Motor neuron (in vitro differentiated cells): ENCODE measurements at regions not wholly inside any gene's neighbourhood (a gene's known extent, or its start where the extent isn't known, plus 50 kb on each side); places are given as distances from the start of the nearest gene placed in this dataset.
A peak's percentile ranks its signal among the peaks of the same experiment; 100 is the strongest.
"Not testable (repeated sequence)": the region's sequence is repeated elsewhere in the genome, so short reads cannot be mapped to it uniquely, and the experiment has no call there.

Experiments
- ATAC-seq, 8 experiments: fragments of 200-7000 bp; cut with Tn5 transposase; replicated peaks in 6 of 8; 2 replicates each; pipeline ENCODE4 v1.8.0; 2021; ENCODE audit warnings: mild to moderate bottlenecking in 8 of 8, moderate library complexity in 8 of 8
- H3K27ac ChIP-seq, 2 donors: fragments of 250-450 bp; sonication (Bioruptor Pico); 2 replicates each; pipeline ENCODE4 v1.9.0; 2021; ENCODE audit warnings: antibody characterized with exemption in 2 of 2, mild to moderate bottlenecking in 2 of 2, moderate library complexity in 1 of 2
- H3K4me1 ChIP-seq, 2 donors: fragments of 250-450 bp; sonication (Bioruptor Pico); replicated peaks in 1 of 2; 2 replicates each; pipeline ENCODE4 v1.6.1; 2021; ENCODE audit warnings: antibody characterized with exemption in 2 of 2, mild to moderate bottlenecking in 2 of 2, moderate library complexity in 1 of 2
- H3K4me3 ChIP-seq, 5 donors: fragments of 250-450 bp; sonication (Bioruptor Pico); 2 replicates each; pipeline ENCODE4 v1.9.0; 2021; ENCODE audit warnings: antibody characterized with exemption in 5 of 5, mild to moderate bottlenecking in 5 of 5, moderate library complexity in 4 of 5
- WGBS, 10 experiments: fragments of 450-650 bp; shearing (Covaris generic); methylation state at CpG; one replicate each; pipeline ENCODE4 v1.0.0; 2022; 5-methylcytosine and 5-hydroxymethylcytosine counted together
- in situ Hi-C, 9 experiments: fragments of 400-800 bp; cut with MboI; loops; one replicate each; pipeline ENCODE4 v1.15.0; 2021; ENCODE audit warnings: low sequenced_read_pairs in 9 of 9, low pct_unique_long_range_greater_than_20kb in 2 of 9; ENCODE audit not compliant: unreplicated experiment in 9 of 9

DNA sequence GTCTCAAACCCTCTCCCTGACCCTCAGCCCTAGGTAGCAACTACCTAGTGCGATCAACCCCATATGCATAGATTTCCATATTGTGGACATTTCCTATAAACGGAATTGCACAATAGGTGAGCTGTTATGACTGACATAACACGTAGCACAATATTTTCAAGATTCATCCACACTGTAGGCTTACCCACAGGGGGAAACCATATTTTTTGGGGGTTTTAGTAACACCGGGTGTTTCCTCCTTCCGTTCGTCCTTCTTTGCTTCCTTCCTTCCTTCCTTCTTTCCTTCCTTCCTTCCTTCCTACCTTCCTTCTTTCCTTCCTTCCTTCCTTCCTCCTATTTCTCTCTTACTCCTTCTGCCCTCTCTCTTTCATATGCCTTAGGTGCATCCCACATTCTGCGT, 524.2 kb downstream of the CWH43 start:
- ATAC-seq, H3K4me3 ChIP-seq, in situ Hi-C loops, H3K27ac ChIP-seq, H3K4me1 ChIP-seq: not testable (repeated sequence)
- WGBS, 10 experiments = 75% methylated on average over 5 of the region's 7 CpGs; no CpG with 5 or more reads in 9 of the 10 experiments

GRCh38 chr4:49511353-49511752, 525.3 kb downstream of the CWH43 start:
- in situ Hi-C loops, H3K27ac ChIP-seq, H3K4me3 ChIP-seq, ATAC-seq, H3K4me1 ChIP-seq: not testable (repeated sequence)
- 9 to 64% (median 36%) methylated on average over 10 of the region's 10 CpGs for WGBS, 10 experiments

DNA sequence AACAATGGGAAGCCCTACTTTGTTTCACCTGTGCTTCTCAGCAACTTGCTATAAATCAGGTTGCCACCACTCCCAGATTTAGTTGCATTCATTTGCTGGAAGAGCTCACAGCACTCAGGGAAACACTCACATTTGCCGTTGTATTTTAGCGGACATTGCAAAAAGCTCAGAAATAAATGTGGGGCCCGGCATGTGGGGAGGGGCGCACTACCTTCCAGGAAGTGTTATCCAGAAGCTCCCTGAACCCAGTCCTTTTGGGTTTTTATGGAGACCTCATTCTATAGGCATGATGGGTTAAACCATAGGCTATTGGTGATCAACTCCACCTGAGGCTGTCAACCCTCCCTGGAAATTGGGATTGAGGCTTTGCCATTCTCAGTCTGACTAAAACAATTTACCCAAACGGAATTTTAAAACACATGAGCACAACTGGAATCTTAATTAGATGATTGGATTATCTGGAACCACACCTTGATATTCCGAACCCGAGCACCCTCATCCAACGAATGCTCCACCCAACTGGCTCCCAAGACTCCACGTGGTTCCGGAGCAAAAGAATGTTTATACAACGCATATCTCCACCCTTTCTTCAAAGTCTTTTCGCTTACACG, 525.9 kb downstream of the CWH43 start:
- in situ Hi-C loops, H3K4me1 ChIP-seq, H3K4me3 ChIP-seq, H3K27ac ChIP-seq, ATAC-seq: not testable (repeated sequence)
- WGBS, 10 experiments = 37 to 65% (median 55%) methylated on average over 7 to 13 of the region's 13 CpGs; no CpG with 5 or more reads in 1 of the 10 experiments

GRCh38 chr4:49512641-49513545, 526.8 kb downstream of the CWH43 start:
- H3K4me1 ChIP-seq, H3K27ac ChIP-seq, H3K4me3 ChIP-seq, in situ Hi-C loops, ATAC-seq: not testable (repeated sequence)
- WGBS, 10 experiments = 51 to 84% (median 70%) methylated on average over 22 to 33 of the region's 33 CpGs; no CpG with 5 or more reads in 2 of the 10 experiments

DNA sequence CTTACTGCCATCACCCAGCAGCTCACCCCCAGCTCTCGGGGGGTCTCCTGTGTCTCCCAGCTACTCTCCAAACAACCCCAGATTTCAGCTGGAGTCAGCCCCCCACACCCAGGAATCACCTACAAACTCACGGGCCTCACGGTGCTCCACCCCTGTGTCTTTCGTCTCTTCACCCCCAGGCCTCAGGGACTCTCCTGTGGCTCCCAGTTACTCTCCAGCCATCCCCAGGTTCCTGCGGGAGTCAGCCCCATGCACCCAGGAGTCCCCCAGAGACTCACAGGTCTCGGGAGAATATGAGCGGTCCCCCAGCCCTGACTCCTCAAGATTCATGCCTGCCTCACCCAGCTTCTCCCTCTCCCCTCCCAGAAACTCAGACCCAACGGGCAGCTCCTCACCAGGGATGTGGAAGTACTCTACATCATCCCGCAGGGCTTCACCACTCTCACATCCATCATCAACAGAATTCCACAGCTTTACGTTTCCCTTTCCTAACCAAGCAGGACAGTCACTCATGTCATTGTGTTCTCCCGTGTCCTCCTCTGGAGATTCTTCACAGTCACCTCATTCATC, 527.6 kb downstream of the CWH43 start:
- in situ Hi-C loops, H3K27ac ChIP-seq, H3K4me3 ChIP-seq, ATAC-seq, H3K4me1 ChIP-seq: not testable (repeated sequence)
- 0 to 55% (median 23%) methylated on average over 1 to 3 of the region's 11 CpGs; no CpG with 5 or more reads in 4 of the 10 experiments for WGBS, 10 experiments

DNA sequence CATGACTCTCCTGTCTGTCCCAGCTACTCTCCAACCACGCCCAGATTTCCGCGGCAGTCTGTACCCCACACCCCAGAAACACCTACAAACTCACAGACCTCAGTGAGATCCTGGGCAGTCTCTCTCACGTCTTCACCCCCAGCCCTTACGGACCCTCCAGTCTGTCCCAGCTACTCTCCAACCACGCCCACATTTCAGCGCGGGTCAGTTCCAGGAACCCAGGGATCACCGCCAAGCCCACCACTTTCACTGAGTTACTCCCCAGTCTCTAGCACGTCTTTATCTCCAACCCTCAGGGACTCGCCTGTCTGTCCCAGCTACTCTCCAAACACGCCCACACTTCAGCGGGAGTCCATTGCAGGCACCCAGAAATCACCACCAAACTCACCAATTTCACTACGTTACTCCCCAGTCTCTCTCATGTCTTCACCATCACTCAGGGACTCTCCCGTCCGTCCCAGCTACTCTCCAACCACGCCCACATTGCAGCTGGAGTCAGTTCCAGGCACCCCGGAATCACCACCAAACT, 528.2 kb downstream of the CWH43 start:
- 10 to 67% (median 53%) methylated on average over 2 to 12 of the region's 18 CpGs; no CpG with 5 or more reads in 2 of the 10 experiments for WGBS, 10 experiments
- H3K4me3 ChIP-seq, in situ Hi-C loops, ATAC-seq, H3K4me1 ChIP-seq: not testable (repeated sequence)
- H3K27ac ChIP-seq = peak overlapping the region in 1 of 2 donors; percentile 68

GRCh38 chr4:49514841-49515240, 528.8 kb downstream of the CWH43 start:
- 38 to 65% (median 43%) methylated on average over 2 to 6 of the region's 6 CpGs; no CpG with 5 or more reads in 2 of the 10 experiments for WGBS, 10 experiments
- in situ Hi-C loops, H3K4me1 ChIP-seq, ATAC-seq, H3K4me3 ChIP-seq, H3K27ac ChIP-seq: not testable (repeated sequence)

DNA sequence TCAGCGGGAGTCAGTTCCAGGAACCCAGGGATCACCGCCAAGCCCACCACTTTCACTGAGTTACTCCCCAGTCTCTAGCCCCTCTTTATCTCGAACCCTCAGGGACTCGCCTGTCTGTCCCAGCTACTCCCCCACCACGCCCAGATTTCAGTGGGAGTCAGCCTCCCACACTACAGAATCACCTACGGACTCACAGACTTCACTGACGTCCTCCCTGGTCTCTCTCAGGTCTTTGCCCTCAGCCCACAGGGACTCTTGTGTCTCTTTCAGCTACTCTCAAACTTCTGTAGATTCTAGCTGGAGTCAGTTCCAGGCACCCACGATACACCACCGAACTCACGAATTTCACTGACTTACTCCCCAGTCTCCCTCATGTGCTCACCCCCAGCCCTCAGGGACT, 529.2 kb downstream of the CWH43 start:
- ATAC-seq, in situ Hi-C loops, H3K27ac ChIP-seq, H3K4me1 ChIP-seq, H3K4me3 ChIP-seq: not testable (repeated sequence)
- 50 to 80% (median 60%) methylated on average over 1 to 8 of the region's 10 CpGs; no CpG with 5 or more reads in 5 of the 10 experiments for WGBS, 10 experiments

DNA sequence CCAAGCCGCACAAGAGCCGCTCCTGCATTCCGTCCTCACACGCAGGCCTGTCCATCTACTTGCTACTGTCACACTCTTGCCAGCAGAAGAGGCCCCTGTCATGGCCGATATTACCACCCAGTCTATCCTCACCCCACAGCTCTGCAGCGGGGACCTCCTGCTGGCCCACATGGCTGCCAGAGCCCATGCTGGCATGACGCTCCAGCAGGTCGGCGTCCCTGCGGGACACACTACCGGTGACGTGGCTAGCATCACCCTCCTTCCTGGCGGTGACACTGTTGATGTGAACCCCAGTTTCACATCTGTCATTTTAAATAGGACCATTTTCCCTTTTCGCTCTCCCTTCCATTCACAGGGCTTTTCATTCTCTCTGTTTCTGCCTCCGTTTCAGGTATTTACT, 530.0 kb downstream of the CWH43 start:
- H3K4me3 ChIP-seq, H3K27ac ChIP-seq, H3K4me1 ChIP-seq, ATAC-seq, in situ Hi-C loops: not testable (repeated sequence)
- WGBS, 10 experiments = 71 to 74% (median 73%) methylated on average over 2 to 3 of the region's 15 CpGs; no CpG with 5 or more reads in 7 of the 10 experiments

DNA sequence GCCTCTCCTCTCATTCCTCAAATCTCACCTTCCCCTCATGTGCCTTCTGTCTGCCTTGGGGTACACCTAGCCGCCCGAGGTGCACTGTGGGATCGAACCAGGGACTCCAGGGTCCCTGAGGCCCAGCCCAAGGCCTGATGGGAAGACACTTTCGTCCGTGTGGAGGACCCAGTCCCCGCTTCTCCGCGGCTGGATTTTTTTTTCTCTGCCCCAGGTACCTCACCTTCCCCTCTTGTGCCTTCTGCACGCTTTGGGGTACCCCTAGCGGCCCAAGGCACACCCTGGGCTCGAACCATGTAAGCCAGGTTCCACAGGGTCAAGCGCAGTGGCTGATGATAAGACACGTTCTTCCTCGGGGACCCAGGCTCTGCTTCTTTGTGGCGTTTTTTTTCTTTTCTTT, 530.7 kb downstream of the CWH43 start:
- Histone ChIP-seq H3K27ac (no peak overlapping the region), H3K4me1 (no peaks in the 10 kb centered on the region), H3K4me3 (no peak overlapping the region)
- in situ Hi-C loops = no loop called here
- no peak for ATAC-seq
- WGBS, 10 experiments = 33 to 80% (median 48%) methylated on average over 1 to 10 of the region's 15 CpGs; no CpG with 5 or more reads in 2 of the 10 experiments

- H3K27ac ChIP-seq, H3K4me3 ChIP-seq, in situ Hi-C loops, ATAC-seq, H3K4me1 ChIP-seq: not testable (repeated sequence)
- WGBS, 10 experiments = 60 to 91% (median 87%) methylated on average over 3 to 7 of the region's 23 CpGs; no CpG with 5 or more reads in 7 of the 10 experiments
These were observed 531.6 kb downstream of the CWH43 start for GRCh38 chr4:49517485-49518205.

GRCh38 chr4:49519150-49520035, 533.3 kb downstream of the CWH43 start:
- H3K27ac ChIP-seq, H3K4me1 ChIP-seq, in situ Hi-C loops, H3K4me3 ChIP-seq, ATAC-seq: not testable (repeated sequence)
- WGBS, 10 experiments = no CpG with 5 or more reads among the region's 48 CpGs
